H1 (cell line): ENCODE measurements at regions not wholly inside any gene's neighbourhood (a gene's known extent, or its start where the extent isn't known, plus 50 kb on each side); places are given as distances from the start of the nearest gene placed in this dataset.

Source experiments
- CTCF ChIA-PET: fragments of 300-600 bp; sonication (Branson Sonifier 250); formaldehyde crosslinking; loops from one replicate; lab custom pipeline; 2021; ENCODE audit not compliant: partially characterized antibody; lab: Charles Lee
- POLR2A ChIA-PET: fragments of 300-600 bp; sonication (Branson Sonifier 250); formaldehyde crosslinking; loops from one replicate; lab custom pipeline; 2021; ENCODE audit warnings: inconsistent platforms; ENCODE audit not compliant: partially characterized antibody; lab: Charles Lee
- DNase-seq, 2 experiments: peaks; one replicate each; pipeline versions ENCODE4 v3.0.0 to v3.0.0-alpha.2; 2010 to 2022; ENCODE audit warnings: low spot score in 2 of 2, low read depth in 1 of 2, mixed read lengths in 1 of 2
- FAIRE-seq: peaks from 2 replicates; lab custom pipeline; 2011; peaks lifted over from hg19 to GRCh38; lab: Jason Lieb, UNC
- H2AFZ ChIP-seq: 2 replicates; pipeline ENCODE4 v1.8.1; 2012; ENCODE audit warnings: low read length, inconsistent platforms
- H2AK5ac ChIP-seq: 2 replicates; pipeline ENCODE4 v1.6.1; 2013; ENCODE audit warnings: low read depth, low read length
- H2BK120ac ChIP-seq: replicated peaks from 2 replicates; pipeline ENCODE3; 2013; ENCODE audit warnings: low read depth, low read length, inconsistent platforms
- H2BK12ac ChIP-seq: 2 replicates; pipeline ENCODE4 v1.6.1; 2013; ENCODE audit warnings: low read depth, low read length
- H2BK15ac ChIP-seq: 2 replicates; pipeline ENCODE4 v1.6.1; 2013; ENCODE audit warnings: low read length
- H2BK20ac ChIP-seq: 2 replicates; pipeline ENCODE4 v1.6.1; 2013; ENCODE audit warnings: low read length
- H2BK5ac ChIP-seq: 2 replicates; pipeline ENCODE4 v1.6.1; 2013; ENCODE audit warnings: low read depth, low read length
- H3K14ac ChIP-seq: 2 replicates; pipeline ENCODE4 v1.6.1; 2013; ENCODE audit warnings: inconsistent platforms; ENCODE audit not compliant: insufficient read length
- H3K18ac ChIP-seq: 2 replicates; pipeline ENCODE4 v1.6.1; 2013; ENCODE audit warnings: low read length; ENCODE audit errors: extremely low read depth
- H3K23ac ChIP-seq: 2 replicates; pipeline ENCODE4 v1.6.1; 2013; ENCODE audit warnings: inconsistent platforms; ENCODE audit not compliant: insufficient read length
- H3K23me2 ChIP-seq: 2 replicates; pipeline ENCODE4 v1.6.1; 2013; ENCODE audit warnings: low read depth, low read length
- H3K27ac ChIP-seq: 2 replicates; pipeline ENCODE4 v1.6.1; 2011; ENCODE audit warnings: low read depth, low read length, inconsistent platforms
- H3K27me3 ChIP-seq, 4 experiments: replicated peaks in 1 of 4; 1 replicate in 1 of 4; 2 replicates in 3 of 4; pipeline versions ENCODE4 v1.6.1 to v1.8.1; 2011 to 2013; ENCODE audit warnings: low read length in 3 of 4, mild to moderate bottlenecking in 3 of 4, inconsistent platforms in 2 of 4, mixed read lengths in 2 of 4, moderate library complexity in 1 of 4; ENCODE audit not compliant: control insufficient read depth in 3 of 4, insufficient read depth in 3 of 4; ENCODE audit errors: extremely low read depth in 1 of 4
- H3K36me3 ChIP-seq, 4 experiments: 2 replicates each; pipeline versions ENCODE4 v1.6.1 to v1.8.1; 2011 to 2013; ENCODE audit warnings: mild to moderate bottlenecking in 4 of 4, low read length in 3 of 4, moderate library complexity in 2 of 4, control low read depth in 1 of 4, inconsistent platforms in 1 of 4; ENCODE audit not compliant: insufficient read depth in 4 of 4, control insufficient read depth in 2 of 4
- H3K4ac ChIP-seq: replicated peaks from 2 replicates; pipeline ENCODE3; 2013; ENCODE audit warnings: low read length, low read depth, mixed read lengths, inconsistent platforms; ENCODE audit not compliant: insufficient read length
- H3K4me1 ChIP-seq, 4 experiments: replicated peaks in 1 of 4; 1 replicate in 1 of 4; 2 replicates in 3 of 4; pipeline versions ENCODE4 v1.6.1 to v1.8.1; 2011 to 2013; ENCODE audit warnings: low read length in 3 of 4, inconsistent platforms in 2 of 4, mixed read lengths in 1 of 4; ENCODE audit not compliant: insufficient read depth in 4 of 4, control insufficient read depth in 3 of 4
- H3K4me2 ChIP-seq, 2 experiments: 2 replicates each; pipeline versions ENCODE4 v1.6.1 to v1.8.1; 2011 to 2013; ENCODE audit warnings: low read depth in 2 of 2, low read length in 2 of 2, control low read depth in 1 of 2, inconsistent platforms in 1 of 2, mild to moderate bottlenecking in 1 of 2; ENCODE audit not compliant: insufficient read depth in 1 of 2
- H3K4me3 ChIP-seq, 4 experiments: fragments of 200-600, 300-600 bp in 1 of 4; sonication (generic), shearing (Covaris generic), sonication (Bioruptor Twin) in 1 of 4; 2 replicates each; pipeline versions ENCODE4 v1.5.1 to v1.8.1; 2011 to 2016; ENCODE audit warnings: low read length in 4 of 4, low read depth in 3 of 4, control low read depth in 2 of 4, inconsistent platforms in 2 of 4, mild to moderate bottlenecking in 2 of 4, mixed read lengths in 1 of 4, moderate library complexity in 1 of 4; ENCODE audit not compliant: insufficient read depth in 2 of 4; ENCODE audit errors: extremely low read depth in 1 of 4
- H3K56ac ChIP-seq: replicated peaks from 2 replicates; pipeline ENCODE3; 2013; ENCODE audit warnings: low read depth, mild to moderate bottlenecking, mixed read lengths, low read length, inconsistent platforms; ENCODE audit not compliant: insufficient read length
- H3K79me1 ChIP-seq: 2 replicates; pipeline ENCODE4 v1.6.1; 2013; ENCODE audit warnings: low read depth, low read length, control low read depth
- H3K79me2 ChIP-seq, 2 experiments: 2 replicates each; pipeline versions ENCODE4 v1.6.1 to v1.8.1; 2012 to 2013; ENCODE audit warnings: low read length in 2 of 2, mild to moderate bottlenecking in 2 of 2, inconsistent platforms in 1 of 2; ENCODE audit not compliant: insufficient read depth in 2 of 2, control insufficient read depth in 1 of 2
- H3K9ac ChIP-seq, 4 experiments: replicated peaks in 1 of 4; 1 replicate in 1 of 4; 2 replicates in 3 of 4; pipeline versions ENCODE4 v1.6.1 to v1.8.1; 2011 to 2013; ENCODE audit warnings: low read depth in 3 of 4, low read length in 3 of 4, control low read depth in 2 of 4, mild to moderate bottlenecking in 2 of 4, moderate library complexity in 2 of 4, inconsistent platforms in 1 of 4; ENCODE audit errors: extremely low read depth in 1 of 4
- H3K9me3 ChIP-seq, 2 experiments: 2 replicates each; pipeline versions ENCODE4 v1.6.1 to v1.8.1; 2012 to 2013; ENCODE audit warnings: mild to moderate bottlenecking in 2 of 2, moderate library complexity in 2 of 2, control low read depth in 1 of 2, inconsistent platforms in 1 of 2, low read depth in 1 of 2, low read length in 1 of 2, mixed read lengths in 1 of 2; ENCODE audit not compliant: insufficient read depth in 2 of 2
- H4K20me1 ChIP-seq, 2 experiments: replicated peaks in 1 of 2; 2 replicates each; pipeline versions ENCODE3 to v1.8.1; 2011 to 2013; ENCODE audit warnings: inconsistent platforms in 2 of 2, low read length in 2 of 2, mild to moderate bottlenecking in 1 of 2; ENCODE audit not compliant: insufficient read depth in 2 of 2, control insufficient read depth in 1 of 2
- H4K5ac ChIP-seq: 2 replicates; pipeline ENCODE4 v1.6.1; 2013; ENCODE audit warnings: low read length, low read depth, mixed read lengths, inconsistent platforms; ENCODE audit not compliant: insufficient read length
- H4K8ac ChIP-seq: 2 replicates; pipeline ENCODE4 v1.8.0; 2013; ENCODE audit warnings: mild to moderate bottlenecking, moderate library complexity, low read length, inconsistent platforms; ENCODE audit not compliant: insufficient read depth; ENCODE audit errors: extremely low read depth
- H4K91ac ChIP-seq: replicated peaks from 2 replicates; pipeline ENCODE3; 2013; ENCODE audit warnings: low read length, mixed read lengths, inconsistent platforms; ENCODE audit not compliant: insufficient read length
- FOSL1 ChIP-seq: IDR thresholded peaks from 2 replicates; pipeline ENCODE4 v1.6.1; 2011; ENCODE audit warnings: mild to moderate bottlenecking, low read depth, low read length, moderate library complexity; ENCODE audit not compliant: insufficient read depth
- WGBS, 2 experiments: shearing (Covaris generic) in 1 of 2; methylation state at CpG; one replicate each; pipeline versions ENCODE4 v1.1.6 to v1.1.7; 2013 to 2015; ENCODE audit warnings: low lambda C conversion rate in 2 of 2, mixed read lengths in 2 of 2, inconsistent platforms in 1 of 2, low coverage in 1 of 2, missing lambda C conversion rate in 1 of 2; ENCODE audit not compliant: insufficient replicate concordance in 2 of 2, insufficient coverage in 1 of 2, insufficient read length in 1 of 2; ENCODE audit errors: extremely low coverage in 1 of 2, missing lambda C conversion rate in 1 of 2; 5-methylcytosine and 5-hydroxymethylcytosine counted together

GRCh38 chr7:120054376-120055100 is 218.4 kb upstream of the KCND2 start:
- H2BK12ac ChIP-seq: no peak overlapping the region
- H2BK15ac ChIP-seq: no peak overlapping the region
- WGBS, 2 experiments: 90% methylated on average over 12 of the region's 12 CpGs; no CpG with 5 or more reads in 1 of the 2 experiments
- H3K9ac ChIP-seq: no peak overlapping the region
- no peak overlapping the region for H3K27ac ChIP-seq
- no peaks in the 10 kb centered on the region for H3K23me2 ChIP-seq
- no peak overlapping the region for H3K4me2 ChIP-seq
- H4K20me1 ChIP-seq: no peaks in the 10 kb centered on the region
- H2BK20ac ChIP-seq: no peak overlapping the region
- no peak overlapping the region for H3K56ac ChIP-seq
- H3K18ac ChIP-seq: no peak overlapping the region
- POLR2A ChIA-PET: no interaction called here
- no peak overlapping the region for H2BK5ac ChIP-seq
- no peak overlapping the region for H4K5ac ChIP-seq
- no peak overlapping the region for H3K23ac ChIP-seq
- H4K8ac ChIP-seq: no peak overlapping the region; the same call in 1 of the 2 replicates
- no peak overlapping the region for H2BK120ac ChIP-seq
- H3K9me3 ChIP-seq: no peaks in the 10 kb centered on the region
- no peak overlapping the region for H3K4me3 ChIP-seq
- H4K91ac ChIP-seq: no peak overlapping the region
- H3K14ac ChIP-seq: no peak overlapping the region
- CTCF ChIA-PET: interaction anchor here (1.6 kb wide), 1 partner anchor 9 kb away, joined by 3 read pairs; no protein-coding TSS in a partner anchor
- FAIRE-seq (no peak), DNase-seq (no peak)
- H3K79me1 ChIP-seq: no peaks in the 10 kb centered on the region
- H2AK5ac ChIP-seq: no peak overlapping the region
- no peaks in the 10 kb centered on the region for H3K4me1 ChIP-seq
- H2AFZ ChIP-seq: 0 out of 2 replicates have a peak overlapping the region, but pooled peaks have one; percentile 32
- no peak overlapping the region for H3K4ac ChIP-seq
- no peaks in the 10 kb centered on the region for H3K36me3 ChIP-seq
- H3K79me2 ChIP-seq: no peaks in the 10 kb centered on the region
- H3K27me3 ChIP-seq: no peaks in the 10 kb centered on the region
- TF ChIP-seq FOSL1: no peak
